C4-2B (cell line): ENCODE measurements at regions not wholly inside any gene's neighbourhood (a gene's known extent, or its start where the extent isn't known, plus 50 kb on each side); places are given as distances from the start of the nearest gene placed in this dataset.

Experiments
- ZFX ChIP-seq: fragments of 450-650 bp; IDR thresholded peaks from 2 replicates; pipeline ENCODE4 v1.6.1; 2017
- TF ChIP-seq, protein P1 (sequence below): fragments of 450-650 bp; conservative IDR thresholded peaks from 2 replicates; pipeline ENCODE4 v1.5.1; 2017; ENCODE audit warnings: mild to moderate bottlenecking

DNA sequence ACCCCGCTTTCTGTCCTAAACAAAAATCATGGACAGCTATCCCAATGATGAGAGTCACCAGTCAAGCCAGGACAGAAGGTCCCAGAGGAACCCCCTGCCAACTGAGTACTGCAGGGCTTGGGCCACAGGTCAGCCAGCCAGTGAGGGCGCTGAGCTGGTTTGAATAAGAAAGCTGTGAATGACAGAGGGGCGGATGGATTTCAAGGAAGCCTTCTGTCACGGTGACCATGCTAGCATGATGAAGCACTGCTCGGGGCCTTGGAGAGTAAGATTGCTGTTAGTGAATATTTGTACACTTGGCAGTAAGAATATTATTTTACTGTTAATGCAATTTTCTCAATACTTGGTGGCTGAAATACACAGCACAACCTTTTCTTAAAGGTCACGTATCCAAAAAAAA, 734.0 kb upstream of the NR2F2 start:
- TF ChIP-seq ZFX: no peak
- TF ChIP-seq, protein P1, sequence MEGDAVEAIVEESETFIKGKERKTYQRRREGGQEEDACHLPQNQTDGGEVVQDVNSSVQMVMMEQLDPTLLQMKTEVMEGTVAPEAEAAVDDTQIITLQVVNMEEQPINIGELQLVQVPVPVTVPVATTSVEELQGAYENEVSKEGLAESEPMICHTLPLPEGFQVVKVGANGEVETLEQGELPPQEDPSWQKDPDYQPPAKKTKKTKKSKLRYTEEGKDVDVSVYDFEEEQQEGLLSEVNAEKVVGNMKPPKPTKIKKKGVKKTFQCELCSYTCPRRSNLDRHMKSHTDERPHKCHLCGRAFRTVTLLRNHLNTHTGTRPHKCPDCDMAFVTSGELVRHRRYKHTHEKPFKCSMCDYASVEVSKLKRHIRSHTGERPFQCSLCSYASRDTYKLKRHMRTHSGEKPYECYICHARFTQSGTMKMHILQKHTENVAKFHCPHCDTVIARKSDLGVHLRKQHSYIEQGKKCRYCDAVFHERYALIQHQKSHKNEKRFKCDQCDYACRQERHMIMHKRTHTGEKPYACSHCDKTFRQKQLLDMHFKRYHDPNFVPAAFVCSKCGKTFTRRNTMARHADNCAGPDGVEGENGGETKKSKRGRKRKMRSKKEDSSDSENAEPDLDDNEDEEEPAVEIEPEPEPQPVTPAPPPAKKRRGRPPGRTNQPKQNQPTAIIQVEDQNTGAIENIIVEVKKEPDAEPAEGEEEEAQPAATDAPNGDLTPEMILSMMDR: no peak
